ENCODE measurements at regions not wholly inside any gene's neighbourhood (a gene's known extent, or its start where the extent isn't known, plus 50 kb on each side); places are given as distances from the start of the nearest gene placed in this dataset.
A peak's percentile ranks its signal among the peaks of the same experiment; 100 is the strongest.
"Not testable (repeated sequence)": the region's sequence is repeated elsewhere in the genome, so short reads cannot be mapped to it uniquely, and the experiment has no call there.

GRCh38 chr3:144455841-144456440 lies 484.3 kb downstream of the DIPK2A start:
- DNase-seq (ENCODE audit: low read depth in 2 of 2) = no peak

DNA sequence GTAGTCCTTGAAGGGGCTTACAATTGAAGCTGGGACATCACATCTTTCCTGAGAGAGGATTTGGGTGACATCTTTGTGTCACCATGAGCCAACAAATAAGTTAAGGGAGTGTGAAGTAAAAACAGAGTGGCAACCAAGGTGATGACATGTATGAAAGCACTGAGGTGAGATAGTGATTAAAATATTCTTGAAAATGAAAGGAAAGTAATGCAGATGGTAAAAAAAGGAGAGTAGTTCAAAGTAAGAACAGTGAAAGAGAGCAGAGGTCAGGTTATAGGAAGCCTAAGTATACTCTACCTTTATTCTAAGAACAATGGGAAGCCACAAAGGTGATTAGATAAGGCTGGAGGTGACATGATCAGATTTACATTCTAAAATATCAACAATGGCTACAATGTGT lies 486.1 kb downstream of the DIPK2A start:
- no peak for DNase-seq (ENCODE audit: low read depth in 2 of 2)

DNA sequence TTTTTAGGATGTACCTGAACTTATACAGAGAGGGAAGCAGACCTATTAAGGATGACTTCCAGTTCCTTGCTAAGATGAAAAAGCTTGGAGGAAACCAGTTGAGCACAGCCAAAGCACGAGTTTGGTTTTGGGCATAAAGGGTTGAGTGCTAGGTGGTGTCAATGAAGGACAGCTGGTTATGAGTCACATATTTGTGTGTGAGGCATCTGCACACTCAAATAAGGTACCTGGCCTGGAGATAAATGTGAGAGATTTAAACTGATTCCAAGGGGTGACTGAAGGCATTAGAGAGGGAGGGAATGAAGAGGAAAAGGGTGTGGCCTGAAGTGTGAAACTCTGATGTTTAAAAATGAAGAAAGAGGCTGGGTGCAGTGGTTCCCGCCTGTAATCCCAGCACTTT lies 486.7 kb downstream of the DIPK2A start:
- DNase-seq (ENCODE audit: low read depth in 2 of 2) = no peak

- no peak for DNase-seq (ENCODE audit: low read depth in 2 of 2)
Measured at GRCh38 chr3:144462337-144462736, 490.7 kb downstream of the DIPK2A start.

GRCh38 chr3:144463911-144464310 lies 492.3 kb downstream of the DIPK2A start:
- no peak for DNase-seq (ENCODE audit: low read depth in 2 of 2)

DNA sequence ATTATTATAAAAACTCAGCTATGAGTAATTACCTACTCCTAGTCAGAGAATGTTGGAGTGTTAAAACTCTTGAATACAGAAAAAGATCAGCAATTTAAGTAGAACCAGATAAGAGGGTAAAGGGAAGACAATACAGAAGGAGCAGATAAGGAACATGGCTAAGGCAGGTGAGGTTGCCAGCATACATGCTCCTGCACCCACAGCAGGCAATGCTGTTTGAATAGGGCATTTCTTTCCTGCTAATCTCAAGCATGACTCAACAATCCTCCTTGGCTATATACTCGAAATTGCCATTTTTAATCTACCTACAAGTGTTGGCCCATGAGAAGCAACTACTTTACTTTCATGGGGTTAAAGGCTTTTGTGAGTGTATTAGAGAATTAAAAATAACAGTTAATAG lies 494.5 kb downstream of the DIPK2A start:
- no peak for DNase-seq (ENCODE audit: low read depth in 2 of 2)

DNA sequence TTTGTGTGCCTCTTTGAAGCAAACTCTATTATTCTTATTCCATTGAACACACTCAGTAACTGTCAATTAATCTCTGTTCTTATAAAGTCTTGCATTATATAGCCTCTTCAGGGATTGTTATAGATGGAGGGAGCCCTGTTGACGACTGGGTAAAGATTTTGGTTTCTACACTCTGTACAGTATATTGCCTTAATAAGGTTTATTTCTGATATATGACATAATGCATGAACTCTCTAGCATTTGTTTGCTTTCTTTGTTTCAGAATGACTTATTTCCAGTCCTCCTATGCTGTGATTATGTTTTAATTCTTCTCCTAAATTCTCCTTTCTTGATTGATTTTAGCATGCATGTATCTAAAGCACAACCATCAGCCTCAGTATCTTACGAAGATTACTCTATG lies 494.9 kb downstream of the DIPK2A start:
- no peak for DNase-seq (ENCODE audit: low read depth in 2 of 2)

DNA sequence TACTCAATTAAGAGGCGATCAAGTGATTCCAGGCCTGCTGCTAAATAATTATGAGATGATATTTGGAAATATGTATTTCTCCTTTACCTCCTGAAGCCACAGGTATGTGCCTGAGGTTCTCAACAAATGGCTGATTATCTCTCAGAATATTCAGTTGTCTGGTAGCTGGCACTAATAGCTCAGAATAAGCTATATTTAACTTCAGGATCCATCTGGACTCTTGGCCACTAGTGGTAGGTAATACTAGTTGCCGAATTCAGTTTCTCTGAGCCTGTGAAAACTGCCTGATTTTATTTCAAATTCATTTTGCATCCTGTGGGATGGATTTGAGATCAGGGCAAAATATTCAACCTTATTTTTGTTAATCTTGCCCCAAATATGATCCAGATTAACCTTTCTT lies 499.0 kb downstream of the DIPK2A start:
- no peak for DNase-seq (ENCODE audit: low read depth in 2 of 2)

DNA sequence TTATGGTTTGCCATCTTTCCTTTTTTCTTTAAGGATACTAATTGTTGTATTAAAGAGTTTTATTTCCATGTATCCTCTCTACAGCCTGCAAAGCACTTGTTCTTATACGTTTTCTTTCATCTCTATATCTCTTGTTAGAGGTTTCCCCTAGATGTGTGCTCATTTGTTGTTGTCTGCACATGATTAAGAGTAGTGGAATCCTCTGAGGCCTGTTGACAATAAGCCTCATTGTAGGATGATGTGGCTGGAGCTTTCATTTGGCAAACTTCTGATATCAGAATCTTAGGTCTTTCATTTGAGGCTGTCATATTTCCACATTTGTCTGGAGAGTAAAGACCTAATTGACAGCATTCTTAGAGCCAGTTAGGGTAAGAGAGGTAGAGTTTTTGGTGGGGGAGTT lies 506.0 kb downstream of the DIPK2A start:
- no peak for DNase-seq (ENCODE audit: low read depth in 2 of 2)

- no peak for DNase-seq (ENCODE audit: low read depth in 2 of 2)
Measured at GRCh38 chr3:144480416-144480919, 508.8 kb downstream of the DIPK2A start.

DNA sequence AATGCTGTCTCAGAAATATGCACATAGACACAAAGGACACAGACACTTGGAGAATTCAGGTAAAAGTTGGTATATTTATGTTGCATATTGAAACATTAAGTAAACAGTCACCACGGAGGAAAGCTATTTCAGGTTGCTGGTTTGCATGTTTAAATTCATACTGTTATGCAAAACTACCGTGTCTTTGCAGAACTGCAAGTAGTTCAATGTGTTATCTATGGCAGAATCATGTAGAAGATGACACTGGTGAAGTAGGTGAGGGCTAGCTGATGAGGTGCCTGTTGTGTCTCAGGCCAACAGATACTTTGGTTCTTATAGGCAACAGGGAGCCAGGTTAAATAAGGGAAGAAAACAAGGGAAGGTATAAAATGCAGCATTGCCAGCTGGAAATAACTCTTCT lies 511.3 kb downstream of the DIPK2A start:
- no peak for DNase-seq (ENCODE audit: low read depth in 2 of 2)

GRCh38 chr3:144487011-144487410 lies 515.4 kb downstream of the DIPK2A start:
- DNase-seq (ENCODE audit: low read depth in 2 of 2) = no peak

DNA sequence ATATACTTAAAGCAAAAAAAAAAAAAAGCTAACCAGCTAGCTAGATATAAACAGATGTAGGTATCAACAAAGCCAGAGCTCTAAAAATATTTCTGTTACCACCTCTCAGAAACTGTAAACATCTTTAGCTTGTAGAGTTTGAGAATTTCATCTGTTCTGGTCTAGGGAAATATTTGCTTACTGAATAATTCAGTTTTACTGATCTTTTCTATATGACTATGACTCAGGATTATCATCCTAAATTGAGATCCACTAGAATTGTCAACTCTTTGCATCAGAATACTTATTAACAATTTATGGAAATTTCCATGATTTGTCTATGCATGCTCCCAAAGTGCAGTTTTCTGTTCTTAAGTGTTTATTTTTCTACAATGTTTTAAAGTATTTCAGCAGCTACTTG lies 517.3 kb downstream of the DIPK2A start:
- no peak for DNase-seq (ENCODE audit: low read depth in 2 of 2)

- DNase-seq (ENCODE audit: low read depth in 2 of 2) = no peak
Measured at GRCh38 chr3:144491333-144491732, 519.7 kb downstream of the DIPK2A start.

DNA sequence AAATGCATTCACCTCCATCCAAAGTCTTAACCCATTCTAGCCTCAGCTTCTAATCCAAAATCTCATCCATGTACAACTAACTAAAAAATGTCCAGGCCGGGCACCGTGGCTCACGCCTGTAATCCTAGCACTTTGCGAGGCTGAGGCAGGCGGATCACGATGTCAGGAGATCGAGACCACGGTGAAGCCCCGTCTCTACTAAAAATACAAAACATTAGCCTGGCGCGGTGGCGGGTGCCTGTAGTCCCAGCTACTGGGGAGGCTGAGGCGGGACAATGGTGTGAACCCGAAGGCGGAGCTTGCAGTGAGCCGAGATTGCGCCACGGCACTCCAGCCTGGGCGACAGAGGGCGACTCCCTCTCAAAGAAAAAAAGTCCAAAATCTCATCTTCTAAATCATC lies 523.0 kb downstream of the DIPK2A start:
- not testable (repeated sequence) for DNase-seq (ENCODE audit: low read depth in 2 of 2)

GRCh38 chr3:144496141-144496835 lies 524.7 kb downstream of the DIPK2A start:
- peak in 1 of 2 donors; percentile 44 for DNase-seq (ENCODE audit: low read depth in 2 of 2)

- DNase-seq (ENCODE audit: low read depth in 2 of 2) = no peak
Measured at GRCh38 chr3:144497452-144497851, 525.8 kb downstream of the DIPK2A start.

DNA sequence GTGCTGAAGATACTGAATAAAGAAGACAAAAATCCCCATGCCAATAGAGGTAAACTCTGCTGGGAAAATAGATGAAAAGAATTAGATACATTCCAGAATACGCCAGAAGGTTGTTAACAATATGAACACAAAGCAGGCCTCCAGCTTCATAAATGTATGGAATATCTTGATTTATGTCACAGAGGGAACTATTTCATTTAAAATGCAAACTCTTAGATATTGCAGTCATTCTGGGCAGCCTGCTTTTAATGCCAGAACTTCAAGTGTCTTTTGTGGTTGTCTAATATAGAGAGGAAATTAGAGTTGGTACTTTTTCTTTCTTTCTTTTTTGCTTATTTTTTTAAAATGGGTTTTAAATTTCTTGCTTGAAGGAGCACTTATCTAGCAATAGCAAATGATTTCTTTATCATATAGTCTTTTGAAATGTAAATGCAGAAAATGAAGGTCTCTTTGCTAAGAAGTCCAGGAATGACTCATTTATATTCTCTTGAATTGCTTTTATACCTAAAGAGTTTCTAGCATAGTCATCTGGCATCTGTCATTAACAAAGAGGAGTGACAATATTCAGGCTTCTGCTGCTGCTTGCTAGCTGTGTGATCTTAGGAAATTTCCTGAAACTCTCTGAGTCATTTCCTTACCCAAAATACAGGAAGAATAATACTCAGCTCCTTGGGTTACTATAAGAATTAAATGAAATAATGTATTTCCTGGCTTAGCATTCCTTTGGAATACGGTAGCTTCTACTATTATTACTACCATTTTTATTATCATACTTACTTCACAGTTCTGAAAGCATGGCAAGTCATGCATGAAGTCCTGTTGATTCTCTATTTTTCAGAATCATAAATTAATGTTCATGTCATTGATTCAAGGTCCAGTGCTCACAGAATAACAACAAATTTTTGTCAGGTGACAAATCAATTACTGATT lies 527.6 kb downstream of the DIPK2A start:
- DNase-seq (ENCODE audit: low read depth in 2 of 2) = peak in 1 of 2 donors; percentile 50

DNA sequence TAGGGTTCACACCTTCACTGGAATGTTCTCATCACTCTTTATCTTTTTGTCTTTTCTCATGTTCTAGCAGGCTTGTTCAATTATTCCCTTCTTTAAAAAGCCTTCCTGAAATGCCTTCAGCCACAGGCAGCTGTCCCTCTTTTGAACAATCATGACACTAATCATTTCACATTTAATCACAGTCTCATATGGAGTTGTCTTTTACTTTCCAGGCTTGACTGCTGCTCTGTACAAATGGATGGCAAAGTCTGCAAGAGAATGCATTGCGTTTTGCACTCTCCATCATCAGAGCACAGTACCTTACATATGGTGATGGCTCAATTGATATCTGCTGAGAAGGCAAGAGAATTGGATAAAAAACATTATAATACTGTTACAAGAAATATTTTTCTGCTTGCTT lies 529.8 kb downstream of the DIPK2A start:
- no peak for DNase-seq (ENCODE audit: low read depth in 2 of 2)

- no peak for DNase-seq (ENCODE audit: low read depth in 2 of 2)
Measured at GRCh38 chr3:144502402-144502801, 530.8 kb downstream of the DIPK2A start.

DNA sequence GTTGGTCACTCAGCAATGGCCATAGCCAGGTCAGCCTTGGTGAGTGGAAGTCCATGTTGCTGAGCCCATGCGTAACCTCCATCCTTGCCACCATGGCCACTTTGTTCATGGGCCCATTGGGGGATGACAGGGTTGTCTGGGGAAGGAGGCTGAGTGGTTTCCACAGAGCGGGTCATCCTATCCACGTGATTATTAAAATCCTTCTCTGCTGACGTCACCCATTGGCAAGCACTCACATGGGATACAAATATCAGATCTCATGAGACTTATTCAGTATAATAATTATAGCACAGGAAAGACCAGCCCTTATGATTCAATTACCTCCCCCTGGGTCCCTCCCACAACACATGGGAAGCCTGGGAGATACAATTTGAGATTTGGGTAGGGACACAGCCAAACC lies 534.8 kb downstream of the DIPK2A start:
- DNase-seq (ENCODE audit: low read depth in 2 of 2) = not testable (repeated sequence)

DNA sequence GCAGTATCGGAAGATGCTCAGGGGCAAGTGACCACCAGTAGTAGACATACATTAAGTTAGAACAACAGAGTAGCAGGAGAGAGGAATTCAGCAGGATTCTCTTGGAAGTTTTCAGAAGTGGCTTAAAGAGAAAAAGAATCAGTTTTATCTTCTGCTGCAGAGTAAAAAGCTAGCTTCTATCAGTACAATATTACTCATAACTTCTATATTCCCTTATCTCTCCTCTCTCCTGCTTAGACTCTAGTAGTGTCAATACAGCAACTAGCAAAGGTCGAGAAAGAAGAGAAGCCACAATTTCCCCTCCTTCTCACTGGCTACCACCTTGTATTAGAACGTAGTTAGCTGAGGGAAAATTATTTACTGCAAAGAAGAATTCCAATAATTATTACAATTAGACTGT lies 539.7 kb downstream of the DIPK2A start:
- no peak for DNase-seq (ENCODE audit: low read depth in 2 of 2)

All from dermis microvascular lymphatic vessel endothelial cell (primary cell).